ENCODE measurements at regions not wholly inside any gene's neighbourhood (a gene's known extent, or its start where the extent isn't known, plus 50 kb on each side); places are given as distances from the start of the nearest gene placed in this dataset.

- Mint-ChIP-seq H3K36me3 (ENCODE audit: low read depth) (no peaks in the 10 kb centered on the region), H3K27ac (no peak overlapping the region), H3K4me3 (no peak overlapping the region), H3K9me3 (peaks cover 3% of the 10 kb centered on the region), H3K4me1 (ENCODE audit: low read depth) (no peaks in the 10 kb centered on the region), H3K27me3 (peaks cover 3% of the 10 kb centered on the region)
- CTCF ChIA-PET = no interaction called here
- POLR2A ChIA-PET = no interaction called here
- intact Hi-C loops (cut with micrococcal nuclease) = no loop called here
- DNase-seq = no peak
- TF ChIP-seq CTCF (IDR thresholded peaks at IDR 0.05) = no peak
- no peak for ATAC-seq
Observed at GRCh38 chr7:110095372-110096052, 995.4 kb upstream of the LRRN3 start.

GRCh38 chr7:110104243-110104642 lies 986.7 kb upstream of the LRRN3 start:
- no peaks in the 10 kb centered on the region for H3K36me3 Mint-ChIP-seq (ENCODE audit: low read depth)
- intact Hi-C loops (cut with micrococcal nuclease) = no loop called here
- H3K9me3 Mint-ChIP-seq = no peaks in the 10 kb centered on the region
- H3K27me3 Mint-ChIP-seq = no peaks in the 10 kb centered on the region
- ChIA-PET CTCF (no interaction called here), POLR2A (no interaction called here)
- no peak for DNase-seq
- TF ChIP-seq CTCF (IDR thresholded peaks at IDR 0.05) = no peak
- H3K27ac Mint-ChIP-seq = no peak overlapping the region
- no peaks in the 10 kb centered on the region for H3K4me1 Mint-ChIP-seq (ENCODE audit: low read depth)
- no peak overlapping the region for H3K4me3 Mint-ChIP-seq
- ATAC-seq = no peak

- Mint-ChIP-seq H3K4me3 (no peak overlapping the region), H3K9me3 (no peaks in the 10 kb centered on the region), H3K36me3 (ENCODE audit: low read depth) (no peaks in the 10 kb centered on the region), H3K27me3 (no peaks in the 10 kb centered on the region), H3K27ac (no peak overlapping the region), H3K4me1 (ENCODE audit: low read depth) (no peaks in the 10 kb centered on the region)
- no peak for TF ChIP-seq CTCF (IDR thresholded peaks at IDR 0.05)
- ATAC-seq (no peak), DNase-seq (no peak)
- intact Hi-C loops (cut with micrococcal nuclease) = no loop called here
- ChIA-PET POLR2A (no interaction called here), CTCF (no interaction called here)
Observed at GRCh38 chr7:110105307-110105706, 985.6 kb upstream of the LRRN3 start.

GRCh38 chr7:110105840-110106239 lies 985.1 kb upstream of the LRRN3 start:
- no peaks in the 10 kb centered on the region for H3K4me1 Mint-ChIP-seq (ENCODE audit: low read depth)
- no peak for TF ChIP-seq CTCF (IDR thresholded peaks at IDR 0.05)
- H3K9me3 Mint-ChIP-seq = no peaks in the 10 kb centered on the region
- ATAC-seq (no peak), DNase-seq (no peak)
- ChIA-PET CTCF (no interaction called here), POLR2A (no interaction called here)
- no peak overlapping the region for H3K27ac Mint-ChIP-seq
- intact Hi-C loops (cut with micrococcal nuclease) = no loop called here
- no peaks in the 10 kb centered on the region for H3K36me3 Mint-ChIP-seq (ENCODE audit: low read depth)
- H3K4me3 Mint-ChIP-seq = no peak overlapping the region
- H3K27me3 Mint-ChIP-seq = no peaks in the 10 kb centered on the region

GRCh38 chr7:110119883-110120581 lies 970.9 kb upstream of the LRRN3 start:
- no peak for TF ChIP-seq CTCF (IDR thresholded peaks at IDR 0.05)
- H3K4me3 Mint-ChIP-seq = no peak overlapping the region
- no peaks in the 10 kb centered on the region for H3K27me3 Mint-ChIP-seq
- H3K4me1 Mint-ChIP-seq (ENCODE audit: low read depth) = no peaks in the 10 kb centered on the region
- intact Hi-C loops (cut with micrococcal nuclease) = no loop called here
- ChIA-PET CTCF (no interaction called here), POLR2A (interaction anchor here (1.6 kb wide), 1 partner anchor 42 kb away, joined by 3 read pairs; no protein-coding TSS in a partner anchor)
- no peaks in the 10 kb centered on the region for H3K36me3 Mint-ChIP-seq (ENCODE audit: low read depth)
- H3K9me3 Mint-ChIP-seq = peaks cover 9% of the 10 kb centered on the region
- DNase-seq (no peak), ATAC-seq (no peak)
- no peak overlapping the region for H3K27ac Mint-ChIP-seq

All from activated CD8-positive, alpha-beta T cell treated with anti-CD3 and anti-CD28 coated beads for 36 hours (primary cell).